ENCODE measurements at regions not wholly inside any gene's neighbourhood (a gene's known extent, or its start where the extent isn't known, plus 50 kb on each side); places are given as distances from the start of the nearest gene placed in this dataset.
"Not testable (repeated sequence)": the region's sequence is repeated elsewhere in the genome, so short reads cannot be mapped to it uniquely, and the experiment has no call there.

- intact Hi-C loops (cut with DNase I) = no loop called here
- TF ChIP-seq POLR2A (IDR thresholded peaks at IDR 0.05) (no peak), CTCF (IDR thresholded peaks at IDR 0.05) (no peak)
- H3K27me3 ChIP-seq = no peaks in the 10 kb centered on the region
Observed at GRCh38 chr9:12318732-12319685, 374.2 kb upstream of the TYRP1 start.

GRCh38 chr9:12329623-12329985 lies 363.6 kb upstream of the TYRP1 start:
- Histone ChIP-seq H3K9me3 (replicated peaks in 1 of 3) (no peaks in the 10 kb centered on the region), H3K36me3 (replicated peaks in 1 of 2) (no peaks in the 10 kb centered on the region), H3K4me3 (no peak overlapping the region), H3K27ac (no peak overlapping the region), H3K27me3 (no peaks in the 10 kb centered on the region), H3K4me1 (replicated peaks in 1 of 2) (no peaks in the 10 kb centered on the region)
- intact Hi-C loops (cut with DNase I) = no loop called here
- 62 to 68% (median 67%) methylated on average over 5 of the region's 5 CpGs for WGBS, 4 donors
- TF ChIP-seq POLR2A (IDR thresholded peaks at IDR 0.05) = no peak
- TF ChIP-seq CTCF (IDR thresholded peaks at IDR 0.05) = no peak
- DNase-seq = no peak

More at GRCh38 chr9:12318732-12319685, 374.2 kb upstream of the TYRP1 start:
- H3K4me1 ChIP-seq (replicated peaks in 1 of 2) = no peaks in the 10 kb centered on the region
- no peak overlapping the region for H3K4me3 ChIP-seq
- DNase-seq = no peak
- WGBS, 4 donors = 67 to 78% (median 72%) methylated on average over 4 of the region's 4 CpGs
- no peaks in the 10 kb centered on the region for H3K36me3 ChIP-seq (replicated peaks in 1 of 2)
- H3K27ac ChIP-seq = no peak overlapping the region
- H3K9me3 ChIP-seq (replicated peaks in 1 of 3) = no peaks in the 10 kb centered on the region

DNA sequence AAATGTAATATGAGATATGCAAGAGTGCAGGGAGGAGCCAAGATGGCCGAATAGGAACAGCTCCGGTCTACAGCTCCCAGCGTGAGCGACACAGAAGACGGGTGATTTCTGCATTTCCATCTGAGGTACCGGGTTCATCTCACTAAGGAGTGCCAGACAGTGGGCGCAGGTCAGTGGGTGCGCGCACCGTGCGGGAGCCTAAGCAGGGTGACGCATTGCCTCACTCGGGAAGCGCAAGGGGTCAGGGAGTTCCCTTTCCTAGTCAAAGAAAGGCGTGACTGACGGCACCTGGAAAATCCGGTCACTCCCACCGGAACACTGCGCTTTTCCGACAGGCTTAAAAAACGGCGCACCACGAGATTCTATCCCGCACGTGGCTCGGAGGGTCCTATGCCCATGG lies 359.2 kb upstream of the TYRP1 start:
- H3K27ac ChIP-seq; intact Hi-C loops (cut with DNase I); H3K27me3 ChIP-seq; H3K9me3 ChIP-seq (replicated peaks in 1 of 3); H3K4me3 ChIP-seq; DNase-seq; H3K4me1 ChIP-seq (replicated peaks in 1 of 2); H3K36me3 ChIP-seq (replicated peaks in 1 of 2): not testable (repeated sequence)
- 73 to 86% (median 81%) methylated on average over 23 to 25 of the region's 26 CpGs for WGBS, 4 donors

DNA sequence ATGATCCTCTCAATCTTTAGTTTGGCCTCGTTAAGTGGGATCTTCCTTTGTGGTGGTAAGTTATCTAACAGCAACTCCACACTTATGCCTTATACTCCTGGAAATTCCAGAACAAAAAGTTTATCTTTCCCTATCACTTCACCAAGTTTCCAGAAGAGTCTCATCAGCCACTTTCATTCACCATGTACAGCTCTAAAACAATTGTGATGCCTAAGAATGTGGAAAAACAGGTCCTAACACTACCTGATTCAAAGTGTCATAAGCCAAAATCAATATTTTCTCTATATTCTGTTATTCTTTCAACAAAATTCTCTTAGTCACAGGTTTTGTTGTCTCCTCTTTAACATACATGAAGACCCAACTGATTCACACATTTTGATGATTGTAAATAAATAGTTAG lies 342.4 kb upstream of the TYRP1 start:
- WGBS, 4 donors = 56 to 67% (median 63%) methylated on average over 1 of the region's 1 CpG
- intact Hi-C loops (cut with DNase I) = no loop called here
- Histone ChIP-seq H3K27me3 (no peaks in the 10 kb centered on the region), H3K27ac (no peak overlapping the region), H3K9me3 (replicated peaks in 1 of 3) (no peaks in the 10 kb centered on the region), H3K4me1 (replicated peaks in 1 of 2) (no peaks in the 10 kb centered on the region), H3K36me3 (replicated peaks in 1 of 2) (no peaks in the 10 kb centered on the region), H3K4me3 (no peak overlapping the region)
- TF ChIP-seq POLR2A (IDR thresholded peaks at IDR 0.05) = no peak
- DNase-seq = no peak

DNA sequence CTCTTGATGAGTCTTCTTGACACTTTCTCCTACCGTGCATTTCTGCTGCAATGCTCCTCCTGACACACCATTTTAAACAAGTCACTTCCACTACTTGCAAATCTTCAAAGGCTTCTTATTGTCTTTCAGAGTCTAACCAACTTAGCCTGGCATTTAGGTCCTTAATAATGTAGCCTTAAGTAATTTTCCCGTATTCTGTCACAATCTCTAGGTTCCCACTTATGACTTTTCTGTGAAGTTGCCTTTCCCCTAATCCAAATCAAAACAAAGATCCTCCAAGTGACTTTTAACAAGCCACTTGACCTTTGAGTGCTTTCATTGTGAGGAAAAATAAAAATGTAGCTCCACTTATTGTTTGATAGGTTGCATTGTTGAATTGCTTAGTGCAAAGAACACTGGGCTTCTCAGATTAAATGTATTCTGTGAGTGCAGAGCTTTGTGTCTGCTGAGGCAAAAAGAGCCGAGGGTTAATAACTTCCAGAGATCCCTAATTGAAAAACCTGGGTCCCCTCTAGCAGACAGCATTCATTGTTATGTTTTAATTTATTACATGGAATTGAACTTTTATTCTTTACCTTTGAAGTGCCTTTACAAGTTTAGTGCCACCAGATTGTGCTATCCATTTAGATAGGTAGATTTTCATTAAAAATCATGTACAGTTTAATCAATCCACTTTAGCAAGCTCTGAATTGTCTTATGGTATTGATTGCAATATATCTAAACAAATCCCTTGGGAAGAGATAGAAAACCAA lies 341.7 kb upstream of the TYRP1 start:
- no peaks in the 10 kb centered on the region for H3K4me1 ChIP-seq (replicated peaks in 1 of 2)
- no peak overlapping the region for H3K4me3 ChIP-seq
- no peaks in the 10 kb centered on the region for H3K36me3 ChIP-seq (replicated peaks in 1 of 2)
- no peak overlapping the region for H3K27ac ChIP-seq
- H3K9me3 ChIP-seq (replicated peaks in 1 of 3) = no peaks in the 10 kb centered on the region
- intact Hi-C loops (cut with DNase I) = no loop called here
- WGBS, 4 donors = 64 to 73% (median 70%) methylated on average over 3 of the region's 3 CpGs
- no peak for DNase-seq
- TF ChIP-seq CTCF (IDR thresholded peaks at IDR 0.05) = no peak
- TF ChIP-seq POLR2A (IDR thresholded peaks at IDR 0.05) = no peak
- no peaks in the 10 kb centered on the region for H3K27me3 ChIP-seq
